ENCODE measurements at regions not wholly inside any gene's neighbourhood (a gene's known extent, or its start where the extent isn't known, plus 50 kb on each side); places are given as distances from the start of the nearest gene placed in this dataset.

GRCh38 chr10:91345716-91346115 is 64.4 kb upstream of the HECTD2 start:
- no peak overlapping the region for H4K91ac ChIP-seq (replicated peaks; ENCODE audit: insufficient read length, low read length)
- H3K4me3 ChIP-seq (ENCODE audit: extremely low read depth in 1 of 4, insufficient read depth in 2 of 4, low read depth in 3 of 4, low read length in 4 of 4) = no peak overlapping the region
- H2AFZ ChIP-seq (ENCODE audit: low read length) = no peak overlapping the region
- H3K9me3 ChIP-seq (ENCODE audit: insufficient read depth in 2 of 2, low read depth in 1 of 2, low read length in 1 of 2) = no peaks in the 10 kb centered on the region
- no peak overlapping the region for H2BK20ac ChIP-seq (ENCODE audit: low read length)
- H4K5ac ChIP-seq (ENCODE audit: insufficient read length, low read depth, low read length) = no peak overlapping the region
- no peak overlapping the region for H2BK5ac ChIP-seq (ENCODE audit: low read depth, low read length)
- no peak overlapping the region for H2BK120ac ChIP-seq (replicated peaks; ENCODE audit: low read depth, low read length)
- H3K18ac ChIP-seq (ENCODE audit: extremely low read depth, low read length) = no peak overlapping the region
- no peaks in the 10 kb centered on the region for H3K23me2 ChIP-seq (ENCODE audit: low read depth, low read length)
- H3K79me1 ChIP-seq (ENCODE audit: low read depth, low read length) = no peaks in the 10 kb centered on the region
- no peak for DNase-seq (ENCODE audit: low read depth in 1 of 2, low spot score in 2 of 2)
- no peak overlapping the region for H4K8ac ChIP-seq (ENCODE audit: extremely low read depth, insufficient read depth, low read length)
- H3K9ac ChIP-seq (replicated peaks in 1 of 4; ENCODE audit: extremely low read depth in 1 of 4, low read depth in 3 of 4, low read length in 3 of 4) = no peak overlapping the region
- H3K14ac ChIP-seq (ENCODE audit: insufficient read length) = no peak overlapping the region
- H2BK15ac ChIP-seq (ENCODE audit: low read length) = no peak overlapping the region
- no peak overlapping the region for H2BK12ac ChIP-seq (ENCODE audit: low read depth, low read length)
- no peaks in the 10 kb centered on the region for H4K20me1 ChIP-seq (replicated peaks in 1 of 2; ENCODE audit: control insufficient read depth in 1 of 2, insufficient read depth in 2 of 2, low read length in 2 of 2)
- no peaks in the 10 kb centered on the region for H3K27me3 ChIP-seq (replicated peaks in 1 of 4; ENCODE audit: control insufficient read depth in 3 of 4, extremely low read depth in 1 of 4, insufficient read depth in 3 of 4, low read length in 3 of 4)
- WGBS, 2 experiments (ENCODE audit: extremely low coverage in 1 of 2, insufficient coverage in 1 of 2, insufficient read length in 1 of 2, insufficient replicate concordance in 2 of 2, low coverage in 1 of 2, low lambda C conversion rate in 2 of 2, missing lambda C conversion rate in 1 of 2) = 86% methylated on average over 2 of the region's 2 CpGs; no CpG with 5 or more reads in 1 of the 2 experiments
- POLR2A ChIA-PET (ENCODE audit: partially characterized antibody) = no interaction called here
- no peak overlapping the region for H3K4ac ChIP-seq (replicated peaks; ENCODE audit: insufficient read length, low read depth, low read length)
- H3K36me3 ChIP-seq (ENCODE audit: control insufficient read depth in 2 of 4, insufficient read depth in 4 of 4, low read length in 3 of 4) = no peaks in the 10 kb centered on the region
- H3K79me2 ChIP-seq (ENCODE audit: control insufficient read depth in 1 of 2, insufficient read depth in 2 of 2, low read length in 2 of 2) = no peaks in the 10 kb centered on the region
- no peak overlapping the region for H3K23ac ChIP-seq (ENCODE audit: insufficient read length)
- TF ChIP-seq PHF8 (conservative IDR thresholded peaks at IDR 0.05; ENCODE audit: low read depth, low read length) = no peak
- TF ChIP-seq EP300 (IDR thresholded peaks at IDR 0.05; ENCODE audit: borderline replicate concordance in 1 of 2, low read depth in 2 of 2, low read length in 2 of 2) = no peak
- TF ChIP-seq BCL11A (IDR thresholded peaks at IDR 0.05; ENCODE audit: low read depth in 2 of 2, low read length in 2 of 2) = no peak
- TF ChIP-seq USF2 (IDR thresholded peaks at IDR 0.05; ENCODE audit: low read length) = no peak
- TF ChIP-seq HDAC2 (IDR thresholded peaks at IDR 0.05; ENCODE audit: borderline replicate concordance in 1 of 2, low read depth in 2 of 2, low read length in 2 of 2) = no peak
- TF ChIP-seq SUZ12 (IDR thresholded peaks at IDR 0.05; ENCODE audit: low read length) = no peak
- TF ChIP-seq TAF1 (IDR thresholded peaks at IDR 0.05; ENCODE audit: low read depth, low read length) = no peak
- no peak for TF ChIP-seq MAX (IDR thresholded peaks at IDR 0.05)
- H3K4me1 ChIP-seq (replicated peaks in 1 of 4; ENCODE audit: control insufficient read depth in 3 of 4, insufficient read depth in 4 of 4, low read length in 3 of 4) = no peaks in the 10 kb centered on the region
- H2AK5ac ChIP-seq (ENCODE audit: low read depth, low read length) = no peak overlapping the region
- H3K4me2 ChIP-seq (ENCODE audit: insufficient read depth in 1 of 2, low read depth in 2 of 2, low read length in 2 of 2) = no peak overlapping the region
- no peak overlapping the region for H3K56ac ChIP-seq (replicated peaks; ENCODE audit: insufficient read length, low read depth, low read length)
- CTCF ChIA-PET (ENCODE audit: partially characterized antibody) = no interaction called here
- FAIRE-seq = no peak
- no peak overlapping the region for H3K27ac ChIP-seq (ENCODE audit: low read depth, low read length)

Data from H1 (cell line).